HCT116 (cell line): ENCODE measurements at regions not wholly inside any gene's neighbourhood (a gene's known extent, or its start where the extent isn't known, plus 50 kb on each side); places are given as distances from the start of the nearest gene placed in this dataset.

Experiments used
- ATAC-seq: fragments of 200-7000 bp; cut with Tn5 transposase; 2 replicates; pipeline ENCODE4 v1.9.1; 2020; ENCODE audit warnings: mild to moderate bottlenecking, moderate library complexity
- BruUV-seq: library from RNA; stranded (reverse); fragments of 400-500 nt; replicated peaks from 2 replicates; lab custom pipeline; 2021; lab: Mats Ljungman, UMichigan
- CTCF ChIA-PET: fragments of 300-600 bp; sonication (Branson Sonifier 250); formaldehyde crosslinking; loops from one replicate; lab custom pipeline; 2021; ENCODE audit warnings: antibody characterized with exemption; lab: Charles Lee
- POLR2A ChIA-PET: fragments of 300-600, 350-600 bp; sonication (Branson Sonifier 250); formaldehyde crosslinking; loops from one replicate; lab custom pipeline; 2021; ENCODE audit warnings: antibody characterized with exemption; lab: Charles Lee
- RAD21 ChIA-PET, 2 experiments: fragments of 300-600 bp; sonication (Branson Sonifier 250); formaldehyde crosslinking; loops; one replicate each; lab custom pipeline; 2023; ENCODE audit warnings: low total read pairs in 2 of 2; ENCODE audit not compliant: uncharacterized antibody in 2 of 2, unreplicated experiment in 2 of 2, low non-redundant PET in 1 of 2; lab: Charles Lee
- DNase-seq: peaks from one replicate; pipeline ENCODE4 v3.0.0-alpha.2; 2010; ENCODE audit warnings: low read depth, low spot score
- H2AFZ ChIP-seq: fragments of 200-600 bp; shearing (Covaris generic), sonication (generic); 2 replicates; pipeline ENCODE4 v1.6.1; 2017; ENCODE audit warnings: low read depth, mixed run types, mixed read lengths, antibody characterized with exemption, low read length; ENCODE audit not compliant: poor library complexity, severe bottlenecking
- H3K27ac ChIP-seq: 2 replicates; pipeline ENCODE4 v1.5.1; 2012; ENCODE audit warnings: low read depth, low read length
- H3K27me3 ChIP-seq: fragments of 200-600 bp; sonication (generic); 2 replicates; pipeline ENCODE4 v1.6.1; 2016; ENCODE audit warnings: mixed run types, low read length, mixed read lengths; ENCODE audit not compliant: insufficient read depth
- H3K36me3 ChIP-seq, 2 experiments: fragments of 200-500 bp in 1 of 2; fragments of 200-600 bp in 1 of 2; sonication (Bioruptor generic) in 1 of 2; sonication (generic) in 1 of 2; 2 replicates each; pipeline versions ENCODE4 v1.5.1 to v1.6.1; 2014 to 2016; ENCODE audit warnings: low read length in 2 of 2, inconsistent platforms in 1 of 2, mixed read lengths in 1 of 2, mixed run types in 1 of 2; ENCODE audit not compliant: insufficient read depth in 2 of 2, control insufficient read depth in 1 of 2
- H3K4me1 ChIP-seq, 2 experiments: fragments of 200-600 bp in 1 of 2; sonication (generic) in 1 of 2; 2 replicates each; pipeline versions ENCODE4 v1.5.1 to v1.6.1; 2012 to 2017; ENCODE audit warnings: low read length in 2 of 2, inconsistent platforms in 1 of 2, mild to moderate bottlenecking in 1 of 2, mixed read lengths in 1 of 2, mixed run types in 1 of 2, moderate library complexity in 1 of 2; ENCODE audit not compliant: insufficient read depth in 2 of 2, control insufficient read depth in 1 of 2
- H3K4me2 ChIP-seq: fragments of 200-600 bp; sonication (generic); 2 replicates; pipeline ENCODE4 v1.6.1; 2017; ENCODE audit warnings: mixed run types, low read length, mixed read lengths
- H3K4me3 ChIP-seq, 2 experiments: fragments of 200-600 bp in 1 of 2; sonication (generic) in 1 of 2; replicated peaks in 1 of 2; 2 replicates each; pipeline ENCODE4 v1.5.1; 2011 to 2016; ENCODE audit warnings: low read length in 2 of 2, control low read depth in 1 of 2, low read depth in 1 of 2, mild to moderate bottlenecking in 1 of 2, mixed read lengths in 1 of 2, mixed run types in 1 of 2
- H3K79me2 ChIP-seq: fragments of 200-600 bp; sonication (generic); 2 replicates; pipeline ENCODE4 v1.6.1; 2017; ENCODE audit warnings: mild to moderate bottlenecking, mixed run types, low read length, moderate library complexity, mixed read lengths; ENCODE audit not compliant: insufficient read depth
- H3K9ac ChIP-seq: fragments of 200-600 bp; sonication (generic); 2 replicates; pipeline ENCODE4 v1.6.1; 2016; ENCODE audit warnings: low read length, mixed read lengths
- H3K9me2 ChIP-seq: fragments of 200-600 bp; sonication (generic), shearing (Covaris generic); 2 replicates; pipeline ENCODE4 v1.6.1; 2017; ENCODE audit warnings: mixed run types, mild to moderate bottlenecking, moderate library complexity; ENCODE audit not compliant: insufficient read depth
- H3K9me3 ChIP-seq, 2 experiments: fragments of 200-500 bp in 1 of 2; fragments of 200-600 bp in 1 of 2; sonication (Bioruptor generic) in 1 of 2; sonication (generic) in 1 of 2; 2 replicates each; pipeline ENCODE4 v1.6.1; 2014 to 2017; ENCODE audit warnings: low read length in 2 of 2, mixed read lengths in 2 of 2, inconsistent platforms in 1 of 2, low read depth in 1 of 2, mild to moderate bottlenecking in 1 of 2, mixed run types in 1 of 2, moderate library complexity in 1 of 2; ENCODE audit not compliant: control insufficient read depth in 1 of 2, insufficient read depth in 1 of 2
- H4K20me1 ChIP-seq: fragments of 200-600 bp; sonication (generic), shearing (Covaris generic); 2 replicates; pipeline ENCODE4 v1.6.1; 2017; ENCODE audit warnings: mixed run types, mild to moderate bottlenecking, moderate library complexity; ENCODE audit not compliant: insufficient read depth
- CBX3 ChIP-seq: IDR thresholded peaks from 2 replicates; pipeline ENCODE4 v1.6.1; 2012; ENCODE audit warnings: low read depth
- CEBPB ChIP-seq: IDR thresholded peaks from 2 replicates; pipeline ENCODE4 v1.6.1; 2012; ENCODE audit warnings: low read depth
- EGR1 ChIP-seq: IDR thresholded peaks from 2 replicates; pipeline ENCODE4 v1.6.1; 2012; ENCODE audit warnings: low read depth
- ELF1 ChIP-seq: IDR thresholded peaks from 2 replicates; pipeline ENCODE4 v1.6.1; 2012; ENCODE audit warnings: low read depth, borderline replicate concordance
- EZH2 ChIP-seq: fragments of 200-600 bp; sonication (generic); IDR thresholded peaks from 2 replicates; pipeline ENCODE4 v1.6.1; 2017; ENCODE audit warnings: antibody characterized with exemption, mixed run types
- JUND ChIP-seq: IDR thresholded peaks from 2 replicates; pipeline ENCODE4 v1.6.1; 2012
- POLR2A ChIP-seq: IDR thresholded peaks from 2 replicates; pipeline ENCODE4 v1.7.0; 2011; ENCODE audit warnings: borderline replicate concordance; ENCODE audit not compliant: insufficient read depth, insufficient read length; ENCODE audit errors: extremely low read depth
- POLR2AphosphoS5 ChIP-seq: IDR thresholded peaks from 2 replicates; pipeline ENCODE4 v1.6.1; 2011; ENCODE audit warnings: mild to moderate bottlenecking, low read depth, low read length, moderate library complexity
- RAD21 ChIP-seq: IDR thresholded peaks from 2 replicates; pipeline ENCODE4 v1.6.1; 2012; ENCODE audit warnings: low read depth, mild to moderate bottlenecking
- SIN3A ChIP-seq: IDR thresholded peaks from 2 replicates; pipeline ENCODE4 v1.6.1; 2012; ENCODE audit warnings: low read depth
- SP1 ChIP-seq: IDR thresholded peaks from 2 replicates; pipeline ENCODE4 v1.6.1; 2012; ENCODE audit warnings: low read depth
- TCF7L2 ChIP-seq: IDR thresholded peaks from 2 replicates; pipeline ENCODE4 v1.7.0; 2011; ENCODE audit warnings: borderline replicate concordance, inconsistent platforms; ENCODE audit not compliant: insufficient read depth, insufficient read length; ENCODE audit errors: extremely low read depth
- YY1 ChIP-seq: IDR thresholded peaks from 2 replicates; pipeline ENCODE4 v1.6.1; 2011; ENCODE audit warnings: low read length, low read depth, moderate library complexity, mild to moderate bottlenecking; ENCODE audit not compliant: insufficient replicate concordance; ENCODE audit errors: extremely low read depth
- ZFX ChIP-seq: fragments of 450-650 bp; IDR thresholded peaks from 2 replicates; pipeline ENCODE4 v1.6.1; 2017
- ZNF274 ChIP-seq: fragments of 200-500 bp; sonication (Bioruptor generic); IDR thresholded peaks from 2 replicates; pipeline ENCODE4 v1.6.1; 2014; ENCODE audit warnings: mild to moderate bottlenecking, low read depth, low read length, inconsistent platforms
- intact Hi-C: fragments of 100-400 bp; cut with micrococcal nuclease; formaldehyde crosslinking; loops from 2 replicates; pipeline ENCODE4 v1.10.0; 2022
- TF ChIP-seq, protein P1 (sequence below): IDR thresholded peaks from 2 replicates; pipeline ENCODE4 v1.6.1; 2012; ENCODE audit warnings: low read depth
- TF ChIP-seq, protein P2 (sequence below), 3 experiments: fragments of 200-600 bp in 1 of 3; sonication (generic) in 1 of 3; IDR thresholded peaks in 2 of 3; conservative IDR thresholded peaks in 1 of 3; 2 replicates each; pipeline ENCODE4 v1.5.1; 2012 to 2017; ENCODE audit warnings: low read depth in 2 of 3, low read length in 2 of 3, antibody characterized with exemption in 1 of 3, borderline replicate concordance in 1 of 3, control low read depth in 1 of 3, mild to moderate bottlenecking in 1 of 3, mixed read lengths in 1 of 3, mixed run types in 1 of 3, moderate library complexity in 1 of 3; ENCODE audit not compliant: insufficient read depth in 1 of 3
- TF ChIP-seq, protein P3 (sequence below): IDR thresholded peaks from 2 replicates; pipeline ENCODE4 v1.6.1; 2012

DNA sequence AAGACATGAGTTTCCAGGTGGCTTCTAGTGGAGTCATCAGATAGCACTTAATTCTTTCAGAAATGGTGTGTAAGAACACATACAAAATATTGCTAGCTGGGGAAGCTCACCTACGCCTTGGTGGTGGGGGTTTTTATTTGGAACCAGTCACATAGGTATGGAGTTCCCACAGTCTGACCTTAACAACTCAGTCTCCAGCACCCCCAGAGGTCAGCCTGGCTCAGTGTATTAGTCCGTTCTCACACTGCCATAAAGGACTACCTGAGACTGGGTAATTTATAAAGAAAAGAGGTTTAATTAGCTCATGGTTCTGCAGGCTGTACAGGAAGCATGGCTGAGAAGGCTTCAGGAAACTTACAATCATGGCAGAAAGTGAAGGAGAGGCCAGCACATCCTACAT is 317.5 kb upstream of the ZC3H12C start:
- DNase-seq (no peak), ATAC-seq (no peak)
- TF ChIP-seq POLR2A (no peak), EZH2 (no peak), CEBPB (no peak), JUND (no peak), YY1 (no peak), SIN3A (no peak), ZNF274 (no peak), CBX3 (no peak), ZFX (no peak)
- BruUV-seq: no TSS peak
- Histone ChIP-seq H3K27me3 (no peaks in the 10 kb centered on the region), H3K9me3 (no peaks in the 10 kb centered on the region), H2AFZ (no peak overlapping the region), H3K9ac (no peak overlapping the region), H4K20me1 (no peaks in the 10 kb centered on the region), H3K9me2 (no peaks in the 10 kb centered on the region), H3K79me2 (no peaks in the 10 kb centered on the region), H3K36me3 (no peaks in the 10 kb centered on the region), H3K27ac (no peak overlapping the region), H3K4me1 (no peaks in the 10 kb centered on the region), H3K4me3 (no peak overlapping the region), H3K4me2 (no peak overlapping the region)
- RAD21 ChIA-PET: no interaction called here
- intact Hi-C loops: no loop called here
- POLR2A ChIA-PET: no interaction called here
- CTCF ChIA-PET: no interaction called here

DNA sequence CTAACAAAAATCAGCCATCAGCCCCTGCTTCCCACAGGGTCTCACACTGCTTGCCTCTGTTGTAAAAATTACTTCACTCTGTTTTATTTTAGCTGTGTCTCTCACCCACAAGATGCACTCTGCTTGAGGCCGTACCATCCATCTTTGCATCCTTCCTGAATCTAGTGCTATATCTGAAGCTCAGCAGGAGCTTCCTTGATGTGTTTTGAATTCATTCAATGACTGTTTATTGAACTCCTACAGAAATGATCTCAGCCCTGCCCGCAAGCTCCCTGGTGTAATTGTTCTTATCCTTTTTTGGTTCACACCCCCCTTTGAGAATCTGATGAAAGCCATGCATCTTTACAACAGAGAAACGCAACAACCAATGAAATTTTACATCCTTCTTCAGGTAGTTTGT is 310.2 kb upstream of the ZC3H12C start:
- H4K20me1 ChIP-seq: no peaks in the 10 kb centered on the region
- intact Hi-C loops: no loop called here
- H3K27me3 ChIP-seq: no peaks in the 10 kb centered on the region
- no peak overlapping the region for H2AFZ ChIP-seq
- ChIA-PET CTCF (interaction anchor here (1.2 kb wide), 1 partner anchor 156 kb away, joined by 4 read pairs; no protein-coding TSS in a partner anchor), RAD21 (no interaction called here), POLR2A (no interaction called here)
- no peaks in the 10 kb centered on the region for H3K36me3 ChIP-seq
- BruUV-seq: no TSS peak
- no peak for ATAC-seq
- no peak for DNase-seq
- no peaks in the 10 kb centered on the region for H3K4me1 ChIP-seq
- no peak overlapping the region for H3K27ac ChIP-seq
- H3K4me3 ChIP-seq: no peak overlapping the region
- no peak overlapping the region for H3K9ac ChIP-seq
- H3K9me2 ChIP-seq: no peaks in the 10 kb centered on the region
- no peaks in the 10 kb centered on the region for H3K79me2 ChIP-seq
- no peaks in the 10 kb centered on the region for H3K9me3 ChIP-seq
- H3K4me2 ChIP-seq: no peak overlapping the region
- TF ChIP-seq, protein P1, sequence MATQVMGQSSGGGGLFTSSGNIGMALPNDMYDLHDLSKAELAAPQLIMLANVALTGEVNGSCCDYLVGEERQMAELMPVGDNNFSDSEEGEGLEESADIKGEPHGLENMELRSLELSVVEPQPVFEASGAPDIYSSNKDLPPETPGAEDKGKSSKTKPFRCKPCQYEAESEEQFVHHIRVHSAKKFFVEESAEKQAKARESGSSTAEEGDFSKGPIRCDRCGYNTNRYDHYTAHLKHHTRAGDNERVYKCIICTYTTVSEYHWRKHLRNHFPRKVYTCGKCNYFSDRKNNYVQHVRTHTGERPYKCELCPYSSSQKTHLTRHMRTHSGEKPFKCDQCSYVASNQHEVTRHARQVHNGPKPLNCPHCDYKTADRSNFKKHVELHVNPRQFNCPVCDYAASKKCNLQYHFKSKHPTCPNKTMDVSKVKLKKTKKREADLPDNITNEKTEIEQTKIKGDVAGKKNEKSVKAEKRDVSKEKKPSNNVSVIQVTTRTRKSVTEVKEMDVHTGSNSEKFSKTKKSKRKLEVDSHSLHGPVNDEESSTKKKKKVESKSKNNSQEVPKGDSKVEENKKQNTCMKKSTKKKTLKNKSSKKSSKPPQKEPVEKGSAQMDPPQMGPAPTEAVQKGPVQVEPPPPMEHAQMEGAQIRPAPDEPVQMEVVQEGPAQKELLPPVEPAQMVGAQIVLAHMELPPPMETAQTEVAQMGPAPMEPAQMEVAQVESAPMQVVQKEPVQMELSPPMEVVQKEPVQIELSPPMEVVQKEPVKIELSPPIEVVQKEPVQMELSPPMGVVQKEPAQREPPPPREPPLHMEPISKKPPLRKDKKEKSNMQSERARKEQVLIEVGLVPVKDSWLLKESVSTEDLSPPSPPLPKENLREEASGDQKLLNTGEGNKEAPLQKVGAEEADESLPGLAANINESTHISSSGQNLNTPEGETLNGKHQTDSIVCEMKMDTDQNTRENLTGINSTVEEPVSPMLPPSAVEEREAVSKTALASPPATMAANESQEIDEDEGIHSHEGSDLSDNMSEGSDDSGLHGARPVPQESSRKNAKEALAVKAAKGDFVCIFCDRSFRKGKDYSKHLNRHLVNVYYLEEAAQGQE: no peak
- no peak for TF ChIP-seq ELF1
- no peak for TF ChIP-seq YY1
- TF ChIP-seq SIN3A: no peak
- TF ChIP-seq, protein P2, sequence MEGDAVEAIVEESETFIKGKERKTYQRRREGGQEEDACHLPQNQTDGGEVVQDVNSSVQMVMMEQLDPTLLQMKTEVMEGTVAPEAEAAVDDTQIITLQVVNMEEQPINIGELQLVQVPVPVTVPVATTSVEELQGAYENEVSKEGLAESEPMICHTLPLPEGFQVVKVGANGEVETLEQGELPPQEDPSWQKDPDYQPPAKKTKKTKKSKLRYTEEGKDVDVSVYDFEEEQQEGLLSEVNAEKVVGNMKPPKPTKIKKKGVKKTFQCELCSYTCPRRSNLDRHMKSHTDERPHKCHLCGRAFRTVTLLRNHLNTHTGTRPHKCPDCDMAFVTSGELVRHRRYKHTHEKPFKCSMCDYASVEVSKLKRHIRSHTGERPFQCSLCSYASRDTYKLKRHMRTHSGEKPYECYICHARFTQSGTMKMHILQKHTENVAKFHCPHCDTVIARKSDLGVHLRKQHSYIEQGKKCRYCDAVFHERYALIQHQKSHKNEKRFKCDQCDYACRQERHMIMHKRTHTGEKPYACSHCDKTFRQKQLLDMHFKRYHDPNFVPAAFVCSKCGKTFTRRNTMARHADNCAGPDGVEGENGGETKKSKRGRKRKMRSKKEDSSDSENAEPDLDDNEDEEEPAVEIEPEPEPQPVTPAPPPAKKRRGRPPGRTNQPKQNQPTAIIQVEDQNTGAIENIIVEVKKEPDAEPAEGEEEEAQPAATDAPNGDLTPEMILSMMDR (IDR thresholded peaks at IDR 0.05 in 2 of 3, conservative IDR thresholded peaks at IDR 0.05 in 1 of 3; ENCODE audit: borderline replicate concordance in 1 of 3, insufficient read depth in 1 of 3, low read depth in 2 of 3, low read length in 2 of 3): no peak
- no peak for TF ChIP-seq EZH2
- no peak for TF ChIP-seq CBX3
- no peak for TF ChIP-seq TCF7L2
- no peak for TF ChIP-seq RAD21
- no peak for TF ChIP-seq POLR2AphosphoS5
- no peak for TF ChIP-seq EGR1
- no peak for TF ChIP-seq SP1
- TF ChIP-seq, protein P3, sequence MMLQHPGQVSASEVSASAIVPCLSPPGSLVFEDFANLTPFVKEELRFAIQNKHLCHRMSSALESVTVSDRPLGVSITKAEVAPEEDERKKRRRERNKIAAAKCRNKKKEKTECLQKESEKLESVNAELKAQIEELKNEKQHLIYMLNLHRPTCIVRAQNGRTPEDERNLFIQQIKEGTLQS: no peak
